ENCODE measurements at regions not wholly inside any gene's neighbourhood (a gene's known extent, or its start where the extent isn't known, plus 50 kb on each side); places are given as distances from the start of the nearest gene placed in this dataset.
"Not testable (repeated sequence)": the region's sequence is repeated elsewhere in the genome, so short reads cannot be mapped to it uniquely, and the experiment has no call there.

DNA sequence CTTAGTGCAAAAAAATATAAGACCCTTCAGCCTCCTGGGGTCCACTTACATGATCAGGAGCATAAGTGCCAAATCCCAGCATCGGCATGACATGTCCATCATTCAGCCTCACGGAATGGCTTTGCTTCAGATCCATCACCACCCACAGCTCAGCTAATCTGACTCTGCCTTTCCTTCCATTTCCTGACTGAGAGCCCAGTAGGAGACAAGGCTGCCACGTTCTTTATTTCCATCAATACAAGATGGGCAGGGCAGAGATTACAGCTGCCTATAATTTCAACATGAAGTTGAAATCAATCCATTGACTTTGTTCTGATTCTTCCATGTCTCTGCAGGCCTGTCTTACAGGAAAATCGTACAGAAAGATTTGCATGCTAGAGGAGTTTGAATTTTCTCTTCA is 76.4 kb upstream of the UCN3 start:
- intact Hi-C loops (cut with DNase I, micrococcal nuclease), result loop anchor here in 1 of 2 donors (10.0 kb wide), 1 partner anchor 274 kb away; no protein-coding TSS in a partner anchor
- no peaks in the 10 kb centered on the region for H3K36me3 ChIP-seq (ENCODE audit: low read depth)
- H3K4me3 ChIP-seq, result no peak overlapping the region
- TF ChIP-seq, protein P1, sequence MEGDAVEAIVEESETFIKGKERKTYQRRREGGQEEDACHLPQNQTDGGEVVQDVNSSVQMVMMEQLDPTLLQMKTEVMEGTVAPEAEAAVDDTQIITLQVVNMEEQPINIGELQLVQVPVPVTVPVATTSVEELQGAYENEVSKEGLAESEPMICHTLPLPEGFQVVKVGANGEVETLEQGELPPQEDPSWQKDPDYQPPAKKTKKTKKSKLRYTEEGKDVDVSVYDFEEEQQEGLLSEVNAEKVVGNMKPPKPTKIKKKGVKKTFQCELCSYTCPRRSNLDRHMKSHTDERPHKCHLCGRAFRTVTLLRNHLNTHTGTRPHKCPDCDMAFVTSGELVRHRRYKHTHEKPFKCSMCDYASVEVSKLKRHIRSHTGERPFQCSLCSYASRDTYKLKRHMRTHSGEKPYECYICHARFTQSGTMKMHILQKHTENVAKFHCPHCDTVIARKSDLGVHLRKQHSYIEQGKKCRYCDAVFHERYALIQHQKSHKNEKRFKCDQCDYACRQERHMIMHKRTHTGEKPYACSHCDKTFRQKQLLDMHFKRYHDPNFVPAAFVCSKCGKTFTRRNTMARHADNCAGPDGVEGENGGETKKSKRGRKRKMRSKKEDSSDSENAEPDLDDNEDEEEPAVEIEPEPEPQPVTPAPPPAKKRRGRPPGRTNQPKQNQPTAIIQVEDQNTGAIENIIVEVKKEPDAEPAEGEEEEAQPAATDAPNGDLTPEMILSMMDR (IDR thresholded peaks at IDR 0.05), result no peak
- no peaks in the 10 kb centered on the region for H3K9me3 ChIP-seq
- H3K4me1 ChIP-seq (ENCODE audit: low read depth), result no peaks in the 10 kb centered on the region
- no peak for ATAC-seq
- DNase-seq, result no peak

DNA sequence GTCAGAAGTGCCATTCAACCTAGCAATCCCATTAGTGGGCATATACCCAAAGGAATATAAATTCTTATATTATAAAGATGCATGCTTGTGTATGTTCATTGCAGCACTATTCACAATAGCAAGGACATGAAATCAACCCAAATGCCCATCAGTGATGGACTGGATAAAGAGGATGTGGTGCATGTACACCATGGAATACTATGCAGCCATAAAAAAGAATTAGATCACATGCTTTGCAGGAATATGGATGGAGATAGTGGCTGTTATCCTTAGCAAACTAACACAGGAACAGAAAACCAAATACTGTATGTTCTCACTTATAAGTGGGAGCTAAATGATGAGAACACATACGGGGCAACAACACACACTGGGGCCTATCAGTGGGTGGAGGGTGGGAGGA is 75.5 kb upstream of the UCN3 start:
- H3K9me3 ChIP-seq; DNase-seq; H3K4me3 ChIP-seq; ATAC-seq; H3K4me1 ChIP-seq (ENCODE audit: low read depth); H3K36me3 ChIP-seq (ENCODE audit: low read depth): not testable (repeated sequence)
- intact Hi-C loops (cut with DNase I, micrococcal nuclease), result loop anchor here in 1 of 2 donors (10.0 kb wide), 1 partner anchor 274 kb away; no protein-coding TSS in a partner anchor

DNA sequence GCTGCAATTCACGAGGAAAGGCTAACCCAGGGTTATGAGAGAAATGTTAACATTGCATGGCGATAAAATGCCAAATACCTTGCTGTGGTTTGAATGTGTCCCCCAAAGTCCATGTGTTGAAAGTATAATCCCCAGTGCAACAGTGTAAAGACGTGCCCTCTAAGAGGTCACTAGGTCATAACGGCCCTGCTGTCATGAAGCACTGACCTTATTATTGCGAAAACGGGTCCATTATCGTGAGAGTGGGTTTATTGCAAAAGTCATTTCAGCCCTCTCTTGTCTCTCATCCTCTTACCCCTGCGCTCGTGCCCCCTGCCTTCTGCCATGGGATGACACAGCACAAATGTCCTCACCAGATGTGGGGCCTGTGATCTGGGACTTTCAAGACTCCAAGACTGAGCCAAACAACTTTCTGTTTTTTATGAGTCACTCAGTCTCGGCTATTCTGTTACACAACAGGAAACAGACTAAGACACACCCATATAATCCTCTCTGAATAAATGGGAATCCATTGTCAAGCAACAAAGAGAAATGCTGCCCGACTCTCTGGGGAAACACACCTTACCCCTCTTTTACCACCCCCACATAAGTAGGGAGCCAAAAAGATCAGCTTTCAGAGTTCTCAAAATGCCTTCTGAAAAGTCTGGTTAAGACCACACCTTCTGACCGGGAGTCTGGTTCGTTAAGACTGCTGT is 73.1 kb upstream of the UCN3 start:
- intact Hi-C loops (cut with DNase I, micrococcal nuclease), result no loop called here
- Histone ChIP-seq H3K9me3 (no peaks in the 10 kb centered on the region), H3K4me1 (ENCODE audit: low read depth) (no peaks in the 10 kb centered on the region), H3K36me3 (ENCODE audit: low read depth) (no peaks in the 10 kb centered on the region), H3K4me3 (no peak overlapping the region)
- DNase-seq, result peak; percentile 49 to 68 (median 53)
- peak; percentile 88 for ATAC-seq
- TF ChIP-seq, protein P1 (IDR thresholded peaks at IDR 0.05), result no peak

DNA sequence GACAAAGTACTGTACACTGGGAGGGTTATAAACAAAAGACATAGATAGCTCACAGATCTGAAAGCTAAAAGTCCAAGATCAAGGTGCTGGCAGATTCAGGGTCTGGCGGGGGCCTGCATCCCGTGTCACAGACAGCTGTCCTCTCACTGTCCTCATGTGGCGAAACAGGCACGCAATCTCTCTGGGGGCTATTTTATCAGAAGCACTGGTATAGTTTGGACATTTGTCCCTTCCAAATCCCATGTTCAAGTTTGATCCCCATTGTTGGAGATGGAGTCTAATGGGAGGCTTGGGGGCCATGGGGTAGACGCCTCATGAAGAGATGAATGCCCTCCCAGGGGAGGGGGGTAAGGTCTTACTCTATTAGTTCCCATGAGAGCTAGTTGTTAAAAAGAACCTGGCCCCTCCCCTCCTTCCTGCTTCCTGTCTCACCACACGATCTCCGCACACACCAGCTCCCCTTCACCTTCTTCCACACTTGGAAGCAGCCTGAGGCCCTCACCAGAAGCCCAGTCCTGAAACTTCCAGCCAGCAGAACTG is 72.5 kb upstream of the UCN3 start:
- Histone ChIP-seq H3K36me3 (ENCODE audit: low read depth) (no peaks in the 10 kb centered on the region), H3K4me1 (ENCODE audit: low read depth) (no peaks in the 10 kb centered on the region), H3K9me3 (no peaks in the 10 kb centered on the region), H3K4me3 (no peak overlapping the region)
- DNase-seq (peak; percentile 37 to 47 (median 42)), ATAC-seq (peak; percentile 71)
- intact Hi-C loops (cut with DNase I, micrococcal nuclease), result no loop called here
- TF ChIP-seq, protein P1 (IDR thresholded peaks at IDR 0.05), result no peak

GRCh38 chr10:5292970-5293369 is 71.8 kb upstream of the UCN3 start:
- H3K36me3 ChIP-seq (ENCODE audit: low read depth); ATAC-seq; intact Hi-C loops (cut with DNase I, micrococcal nuclease); H3K4me3 ChIP-seq; H3K4me1 ChIP-seq (ENCODE audit: low read depth); H3K9me3 ChIP-seq: not testable (repeated sequence)
- peak in 1 of 3 donors; percentile 30 for DNase-seq

DNA sequence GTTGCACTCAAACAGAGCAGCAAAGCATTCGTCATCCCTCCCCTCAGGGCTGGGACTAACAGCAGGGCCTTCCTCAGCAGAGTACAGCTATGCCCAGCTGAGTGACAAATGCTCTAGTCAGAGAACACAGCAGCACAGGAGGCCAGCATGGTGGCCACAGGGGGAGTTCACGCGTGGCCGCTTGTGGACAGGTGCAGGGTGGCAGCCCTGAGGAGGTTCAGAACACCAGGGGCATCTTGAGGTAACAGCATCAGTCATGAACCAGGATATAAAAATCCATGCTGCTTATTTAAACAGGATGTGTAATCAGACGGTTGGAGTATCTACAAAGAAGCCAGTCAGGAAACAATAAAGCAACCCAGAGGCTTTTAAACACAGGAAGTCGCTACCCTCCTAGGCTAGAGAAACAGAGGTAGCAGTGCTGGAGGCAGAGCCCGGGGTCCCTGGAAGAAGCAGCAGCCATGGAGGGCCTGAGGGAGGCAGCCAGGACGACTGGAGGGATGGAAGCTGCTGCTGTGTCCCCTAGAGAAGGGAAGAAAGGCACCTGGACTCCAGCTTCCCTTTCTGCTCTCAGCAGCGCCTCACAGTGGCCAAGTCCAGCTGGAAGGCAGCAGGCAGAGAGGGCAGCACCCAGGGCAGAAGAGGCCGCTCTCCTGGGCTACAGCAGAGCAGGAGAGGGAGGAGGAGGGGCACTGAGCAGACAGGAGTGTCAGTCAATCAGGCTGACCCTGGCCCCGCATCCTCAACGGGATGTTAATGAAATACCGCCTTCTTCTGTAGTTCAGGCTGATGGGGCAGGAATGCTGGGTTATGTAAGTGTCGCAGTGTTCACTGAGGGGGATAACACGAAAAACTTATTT is 70.8 kb upstream of the UCN3 start:
- DNase-seq (peak; percentile 83 to 90 (median 87)), ATAC-seq (peak; percentile 82)
- intact Hi-C loops (cut with DNase I, micrococcal nuclease), result no loop called here
- H3K36me3 ChIP-seq (ENCODE audit: low read depth), result no peaks in the 10 kb centered on the region
- no peak overlapping the region for H3K4me3 ChIP-seq
- TF ChIP-seq, protein P1 (IDR thresholded peaks at IDR 0.05), result peak; percentile 44
- no peaks in the 10 kb centered on the region for H3K4me1 ChIP-seq (ENCODE audit: low read depth)
- H3K9me3 ChIP-seq, result no peaks in the 10 kb centered on the region

All from mucosa of descending colon (tissue), 3 donors.